GM23248 (cell line): ENCODE measurements at regions not wholly inside any gene's neighbourhood (a gene's known extent, or its start where the extent isn't known, plus 50 kb on each side); places are given as distances from the start of the nearest gene placed in this dataset.

Source experiments
- EZH2 ChIP-seq: fragments of 200-600 bp; sonication (generic); IDR thresholded peaks from 2 replicates; pipeline ENCODE4 v1.6.1; 2018; ENCODE audit warnings: antibody characterized with exemption, mild to moderate bottlenecking; ENCODE audit not compliant: insufficient read depth, poor library complexity, severe bottlenecking
- EZH2phosphoT487 ChIP-seq: fragments of 200-600 bp; sonication (generic); IDR thresholded peaks from 2 replicates; pipeline ENCODE4 v1.6.1; 2018; ENCODE audit warnings: antibody characterized with exemption, moderate library complexity, mild to moderate bottlenecking, low read depth; ENCODE audit not compliant: insufficient read depth

GRCh38 chrX:42459735-42460134, 318.2 kb downstream of the PPP1R2C start:
- TF ChIP-seq EZH2phosphoT487, result no peak
- no peak for TF ChIP-seq EZH2
